Stimulated activated CD8-positive, alpha-beta memory T cell treated with anti-CD3 and anti-CD28 coated beads, Interleukin-15, amount 100 ng/mL, for 48 hours (primary cell): ENCODE measurements at regions not wholly inside any gene's neighbourhood (a gene's known extent, or its start where the extent isn't known, plus 50 kb on each side); places are given as distances from the start of the nearest gene placed in this dataset.
A peak's percentile ranks its signal among the peaks of the same experiment; 100 is the strongest.
"Not testable (repeated sequence)": the region's sequence is repeated elsewhere in the genome, so short reads cannot be mapped to it uniquely, and the experiment has no call there.

ENCODE experiments used
- DNase-seq, 2 donors: peaks; one replicate each; pipeline ENCODE4 v3.0.0-alpha.2; 2020; ENCODE audit warnings: low read depth in 2 of 2

DNA sequence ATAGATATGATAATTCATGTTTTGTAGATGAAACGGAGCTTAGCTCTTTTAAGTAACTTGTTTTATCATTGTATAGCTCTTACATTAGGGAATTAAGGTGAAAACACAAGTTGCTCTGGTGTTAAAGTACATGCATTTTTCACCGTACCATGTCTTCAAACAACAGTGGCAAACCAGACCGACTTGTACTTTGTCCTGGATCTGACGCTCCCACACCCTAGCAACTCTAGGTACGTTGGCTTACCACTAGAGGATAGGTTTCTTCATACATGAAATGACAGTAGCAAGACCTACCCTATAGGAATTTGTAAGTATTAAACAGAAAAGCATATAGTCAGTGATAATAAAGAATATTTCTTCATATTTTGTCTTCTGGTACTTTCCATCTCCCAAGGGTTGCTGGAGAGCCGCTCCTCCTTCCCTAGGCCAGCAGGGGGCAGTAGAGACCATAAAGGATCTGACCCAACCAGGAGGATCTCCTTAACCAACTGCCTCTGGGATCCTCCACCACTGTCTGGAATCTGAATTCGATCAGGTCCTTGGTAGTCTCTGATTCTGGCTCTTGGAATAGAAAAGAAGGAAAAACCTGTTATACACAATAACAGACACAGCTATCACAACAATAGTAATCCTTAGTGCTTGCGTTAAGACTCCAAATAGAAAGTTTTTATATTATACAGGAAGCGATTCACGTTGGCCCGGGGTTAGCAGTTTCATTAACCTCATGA is 136.7 kb downstream of the CAVIN4 start:
- DNase-seq = peak in 1 of 2 donors; percentile 18

DNA sequence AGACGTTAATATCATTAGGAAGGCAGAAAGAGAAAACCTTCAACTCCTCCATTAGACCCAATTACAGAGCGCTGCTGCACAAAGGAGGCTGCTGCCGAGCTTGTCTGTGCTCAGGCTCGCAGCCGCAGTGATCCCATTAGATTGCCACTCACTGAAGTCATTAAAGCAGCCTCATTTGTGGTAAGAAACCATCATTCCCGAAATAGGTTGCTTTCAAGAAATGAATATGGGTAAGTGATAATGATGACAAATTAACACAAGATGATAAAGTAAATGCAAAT is 137.2 kb downstream of the CAVIN4 start:
- no peak for DNase-seq

DNA sequence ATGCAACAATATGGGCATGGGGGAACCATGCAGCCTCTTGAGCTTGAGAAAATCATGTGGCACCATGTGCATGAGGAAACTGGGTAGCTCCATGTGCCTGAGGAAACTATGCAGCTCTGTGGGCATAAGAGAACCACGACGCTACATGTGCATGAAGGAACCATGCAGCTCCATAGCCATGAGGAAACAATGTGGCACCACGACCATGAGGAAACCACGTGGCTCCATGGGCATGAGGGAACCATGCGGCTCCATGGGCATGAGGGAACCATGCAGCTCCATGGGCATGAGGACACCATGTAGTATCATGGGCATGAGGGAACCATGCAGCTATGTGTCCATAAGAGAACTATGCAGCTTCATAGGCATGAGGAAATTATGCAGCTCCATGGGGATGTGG is 140.8 kb downstream of the CAVIN4 start:
- no peak for DNase-seq

DNA sequence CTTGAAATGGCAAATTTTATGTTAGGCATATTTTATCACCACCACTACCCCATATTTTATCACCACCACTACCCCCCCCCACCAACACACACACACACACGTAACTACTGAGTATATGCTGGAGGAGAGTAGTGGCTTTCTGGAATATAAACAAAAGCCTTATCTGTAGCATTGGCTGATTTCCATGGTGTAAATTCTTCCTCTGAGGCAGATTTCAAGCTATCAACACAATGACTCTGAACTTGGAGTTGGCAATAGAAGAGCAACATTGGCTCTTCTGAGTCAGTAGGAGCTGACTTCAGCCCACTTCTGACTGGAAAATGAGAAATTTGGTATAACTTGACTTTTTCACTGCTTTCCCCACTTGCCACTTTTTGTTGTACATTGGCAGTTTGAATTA is 143.0 kb downstream of the CAVIN4 start:
- DNase-seq = no peak

DNA sequence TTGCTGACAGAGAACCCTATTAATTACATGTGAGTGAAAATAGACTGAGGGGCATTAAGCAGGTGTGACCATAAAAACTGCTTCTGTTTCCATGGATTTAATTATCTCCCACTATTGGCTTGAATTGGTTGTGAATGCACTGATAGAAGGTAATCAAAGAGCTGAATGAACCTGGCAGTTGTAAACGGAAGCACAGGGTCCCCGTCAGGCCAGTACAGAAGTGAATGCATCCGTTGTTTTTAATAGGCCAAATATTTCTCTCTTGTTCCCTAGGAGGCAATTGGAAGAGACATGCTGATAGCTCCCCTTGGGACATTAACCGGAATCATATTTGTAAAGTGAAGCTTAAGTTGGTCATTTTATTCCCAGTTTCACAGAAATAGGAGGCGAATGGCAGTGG is 147.0 kb downstream of the CAVIN4 start:
- no peak for DNase-seq

DNA sequence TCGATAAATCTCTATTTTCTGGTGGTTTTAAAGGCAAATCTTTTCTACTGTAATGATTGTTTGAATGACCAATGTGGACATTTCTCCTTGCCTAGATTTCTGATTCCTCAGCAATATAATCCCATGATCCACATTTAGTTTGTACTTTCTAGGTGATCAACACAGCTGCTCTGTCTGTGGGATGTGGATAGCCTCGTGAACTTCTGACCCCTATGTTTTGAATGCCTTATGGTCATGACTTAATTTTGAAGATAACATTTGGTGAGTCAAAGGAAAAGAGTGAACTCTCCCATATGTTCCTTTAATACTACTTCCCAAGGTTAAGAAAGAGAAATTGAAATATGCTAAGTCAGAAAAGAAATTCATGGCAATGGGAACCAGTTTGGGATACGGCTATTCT is 147.5 kb downstream of the CAVIN4 start:
- no peak for DNase-seq

DNA sequence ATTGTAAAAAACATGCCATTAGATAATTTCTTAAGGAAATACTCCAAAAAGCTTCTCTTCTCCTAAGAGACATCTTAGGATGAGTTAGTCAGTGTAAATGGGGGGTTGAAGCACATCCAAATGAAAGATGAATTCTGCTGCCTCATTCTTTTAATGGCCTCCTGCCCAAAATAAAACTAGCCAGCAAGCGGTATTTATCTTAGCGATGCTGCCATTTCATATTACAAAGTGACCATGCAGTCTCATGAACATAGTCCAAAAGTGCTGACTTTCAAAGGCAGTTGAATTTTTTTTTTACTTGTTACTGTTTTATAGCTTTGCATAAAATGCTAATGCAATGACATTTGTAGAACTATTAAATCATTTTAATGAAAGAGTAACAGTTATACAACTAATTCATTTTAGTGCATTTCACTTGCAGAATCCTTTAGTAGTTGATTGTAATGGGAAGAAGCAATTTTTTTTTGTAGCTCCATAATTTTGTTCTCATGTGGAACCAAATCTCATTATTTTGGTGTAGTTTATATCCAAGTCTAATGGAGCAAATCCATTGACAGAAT is 151.5 kb downstream of the CAVIN4 start:
- DNase-seq = no peak

DNA sequence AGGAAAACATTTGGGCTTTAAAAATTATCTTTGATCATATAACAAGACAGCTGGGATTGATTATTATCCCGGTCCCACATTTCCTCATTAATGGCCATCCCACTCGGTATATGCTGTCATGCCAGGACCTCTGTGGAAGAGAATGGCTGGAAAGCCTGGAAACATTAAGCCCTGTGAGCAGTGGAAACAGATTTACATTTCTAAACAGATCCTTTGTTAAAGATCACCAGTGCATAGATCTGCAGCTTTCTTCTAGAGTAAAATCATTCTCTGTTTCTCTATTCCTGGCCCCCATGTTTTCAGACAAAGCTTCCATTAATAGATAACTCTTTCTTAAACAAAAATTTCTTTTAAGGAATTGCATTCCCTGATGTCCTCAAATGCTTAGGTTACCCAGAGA is 152.2 kb downstream of the CAVIN4 start:
- DNase-seq = no peak

DNA sequence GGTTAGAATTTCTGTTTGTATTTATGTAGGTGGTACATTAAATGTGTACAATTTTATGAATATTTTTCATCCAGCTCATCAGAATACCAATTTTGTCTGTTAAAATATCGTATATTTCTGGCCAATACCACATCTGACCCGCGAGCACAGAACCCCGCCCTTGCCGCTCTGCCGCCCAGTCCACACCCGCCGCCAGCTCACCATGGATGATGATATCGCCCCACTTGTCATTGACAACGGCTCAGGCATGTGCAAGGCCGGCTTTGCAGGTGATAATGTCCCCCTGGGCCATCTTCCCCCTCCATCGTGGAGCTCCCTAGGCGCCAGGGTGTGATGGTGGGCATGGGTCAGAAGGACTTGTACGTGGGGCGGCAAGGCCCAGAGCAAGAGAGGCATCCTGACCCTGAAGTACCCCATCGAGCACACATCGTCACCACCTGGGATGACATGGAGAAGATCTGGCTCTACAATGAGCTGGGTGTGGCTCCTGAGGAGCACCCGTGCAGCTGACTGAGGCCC is 153.2 kb downstream of the CAVIN4 start:
- no peak for DNase-seq

DNA sequence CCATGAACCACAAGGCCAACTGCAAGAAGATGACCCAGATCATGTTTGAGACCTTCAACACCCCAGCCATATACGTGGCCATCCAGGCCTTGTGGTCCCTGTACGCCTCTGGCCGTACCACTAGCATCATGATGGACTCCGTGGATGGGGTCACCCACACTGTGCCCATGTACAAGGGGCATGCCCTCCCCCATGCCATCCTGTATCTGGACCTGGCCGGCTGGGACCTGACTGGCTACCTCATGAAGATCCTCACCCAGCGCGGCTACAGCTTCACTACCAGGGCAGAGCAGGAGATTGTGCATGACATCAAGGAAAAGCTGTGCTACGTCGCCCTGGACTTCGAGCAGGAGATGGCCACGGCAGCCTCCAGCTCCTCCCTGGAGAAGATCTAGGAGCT is 153.7 kb downstream of the CAVIN4 start:
- DNase-seq = no peak

DNA sequence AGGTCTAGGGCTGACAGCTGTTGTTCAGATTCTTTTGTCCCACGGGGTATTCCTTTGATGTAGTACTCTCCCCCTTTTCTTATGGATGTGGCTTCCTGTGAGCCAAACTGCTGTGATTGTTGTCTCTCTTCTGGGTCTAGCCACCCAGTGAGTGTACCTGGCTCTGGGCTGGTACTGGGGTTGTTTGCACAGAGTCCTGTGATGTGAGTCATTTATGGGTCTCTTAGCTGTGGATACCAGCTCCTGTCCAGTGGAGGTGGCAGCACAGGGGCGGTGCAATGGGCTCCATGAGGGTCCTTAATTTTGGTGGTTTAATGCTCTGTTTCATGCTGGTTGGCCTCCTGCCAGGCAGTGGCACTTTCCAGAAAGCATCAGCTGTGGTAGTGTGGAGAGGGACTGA is 161.3 kb downstream of the CAVIN4 start:
- DNase-seq = no peak

DNA sequence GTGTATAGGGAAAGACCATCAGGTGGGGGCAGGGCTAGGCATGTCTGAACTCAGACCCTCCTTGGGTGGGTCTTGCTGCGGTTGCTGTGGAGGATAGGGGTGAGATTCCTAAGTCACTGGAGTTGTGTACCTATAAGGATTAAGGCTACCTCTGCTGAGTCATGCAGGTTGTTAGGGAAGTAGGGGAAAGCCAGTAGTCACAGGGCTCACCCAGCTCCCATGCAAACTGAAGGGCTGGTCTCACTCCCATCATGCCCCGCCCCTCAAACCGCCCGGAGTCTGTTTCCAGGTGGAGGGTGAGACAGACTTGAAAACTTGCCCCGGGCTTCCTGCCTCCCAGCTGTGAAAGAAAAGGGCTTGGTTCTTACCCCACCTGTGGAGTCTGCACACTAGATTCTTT is 161.8 kb downstream of the CAVIN4 start:
- no peak for DNase-seq

DNA sequence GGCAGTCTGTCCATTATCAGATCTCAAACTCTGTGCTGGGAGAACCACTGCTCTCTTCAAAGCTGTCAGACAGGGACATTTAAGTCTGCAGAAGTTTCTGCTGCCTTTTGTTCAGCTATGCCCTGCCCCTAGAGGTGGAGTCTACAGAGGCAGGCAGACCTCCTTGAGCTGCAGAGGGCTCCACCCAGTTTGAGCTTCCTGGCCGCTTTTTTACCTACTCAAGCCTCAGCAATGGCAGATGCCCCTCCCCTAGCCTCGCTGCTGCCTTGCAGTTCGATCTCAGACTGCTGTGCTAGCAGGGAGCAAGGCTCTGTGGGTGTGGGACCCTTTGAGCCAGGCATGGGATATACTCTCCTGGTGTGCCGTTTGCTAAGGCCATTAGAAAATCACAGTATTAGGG is 171.1 kb downstream of the CAVIN4 start:
- DNase-seq = not testable (repeated sequence)

DNA sequence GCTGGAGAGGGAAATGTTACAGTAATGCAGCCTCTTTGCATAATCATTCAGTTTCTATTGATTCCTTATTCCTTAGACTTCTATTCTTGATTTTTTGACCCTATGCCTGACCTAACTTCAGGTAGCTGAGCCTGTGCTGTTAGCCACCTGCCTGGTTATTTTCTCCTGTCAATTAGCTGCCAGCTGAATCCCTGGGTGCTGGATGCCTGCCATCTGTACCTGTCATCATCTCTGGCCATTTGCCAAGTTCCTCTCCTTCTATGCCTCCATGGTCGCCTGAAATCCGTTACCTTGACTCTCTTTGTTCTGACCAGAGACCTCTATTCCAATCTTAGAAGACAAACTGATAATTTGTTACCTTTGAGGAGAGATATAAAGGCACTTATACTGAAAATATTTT is 178.3 kb downstream of the CAVIN4 start:
- DNase-seq = no peak

DNA sequence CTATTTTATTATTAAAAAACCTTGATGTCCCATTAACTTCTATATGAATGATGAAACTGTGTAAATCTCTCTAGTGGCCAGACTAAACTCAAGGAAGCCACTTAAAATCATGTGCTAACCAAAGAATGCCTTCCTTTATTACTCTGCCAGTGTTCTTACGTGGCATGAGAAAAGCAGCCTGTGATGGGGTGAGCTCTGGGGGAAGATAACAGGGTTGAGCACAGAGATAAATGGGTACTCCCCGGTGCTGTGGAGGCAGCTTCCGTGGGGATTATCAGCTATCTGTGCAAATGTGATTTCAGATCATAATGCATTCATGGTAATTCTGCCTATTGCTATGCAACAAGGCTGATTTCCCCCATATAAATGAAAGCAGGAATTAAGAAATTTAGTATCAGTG is 181.3 kb downstream of the CAVIN4 start:
- no peak for DNase-seq

DNA sequence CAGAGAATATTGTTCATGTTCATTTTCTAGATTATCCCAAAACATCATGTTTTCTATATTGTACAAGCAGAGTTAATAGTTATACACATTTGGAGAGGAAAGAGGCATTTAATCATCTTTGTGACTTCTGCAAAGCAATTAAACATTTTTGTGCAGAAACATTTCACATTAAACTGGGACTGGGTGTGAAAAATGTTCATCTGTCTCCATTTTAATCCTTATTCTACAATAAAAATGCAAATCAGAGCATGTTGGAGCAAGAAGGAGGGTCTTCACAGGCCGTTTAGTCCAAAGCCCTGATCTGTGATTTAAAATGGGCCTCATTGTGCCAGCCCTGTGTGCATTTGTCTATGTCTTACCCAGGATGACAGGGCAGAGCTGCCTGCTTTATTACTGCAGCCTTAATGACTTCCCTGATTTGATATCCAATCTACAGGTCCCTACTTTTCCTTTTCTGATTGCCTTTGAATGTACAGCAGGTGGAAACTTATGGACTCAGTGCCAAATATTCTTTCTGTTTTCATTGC is 183.5 kb downstream of the CAVIN4 start:
- no peak for DNase-seq

DNA sequence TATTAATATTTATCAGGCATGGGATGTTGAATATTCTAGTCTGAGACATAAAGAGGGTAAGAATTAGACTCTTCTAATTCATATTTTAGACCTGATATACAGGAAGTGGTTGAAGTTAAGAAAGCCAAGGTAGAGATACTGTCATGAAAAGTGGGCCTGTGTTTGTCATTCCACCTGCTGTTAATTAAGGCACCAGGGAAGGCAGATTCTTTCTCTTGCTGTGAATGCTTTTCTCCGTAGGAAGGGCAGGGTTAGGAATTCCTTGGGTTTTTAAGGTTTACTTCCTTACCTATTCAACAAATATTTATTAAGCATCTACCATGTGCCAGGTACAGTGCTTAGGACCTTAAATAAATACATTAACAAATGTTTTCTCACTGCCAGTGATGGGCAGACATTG is 196.4 kb downstream of the CAVIN4 start:
- no peak for DNase-seq

DNA sequence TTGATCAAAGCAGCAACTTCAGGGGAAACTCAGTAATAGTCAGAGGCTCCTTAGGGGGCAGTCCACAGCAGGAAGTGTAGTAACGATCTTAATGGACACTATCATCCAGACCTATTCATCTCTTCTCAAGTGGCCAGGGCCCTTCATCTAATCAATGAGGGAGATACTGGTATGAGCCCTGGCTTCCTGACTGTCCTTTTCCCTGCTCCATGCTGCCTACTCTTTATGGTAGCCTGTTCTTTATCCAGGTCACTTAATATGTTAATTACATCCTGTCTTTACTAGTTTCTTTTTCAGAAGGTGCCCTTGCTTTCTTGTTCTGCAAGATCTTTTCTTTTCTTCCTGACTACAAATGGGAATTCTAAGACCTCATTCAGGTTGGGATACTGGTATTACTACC is 197.1 kb downstream of the CAVIN4 start:
- no peak for DNase-seq

DNA sequence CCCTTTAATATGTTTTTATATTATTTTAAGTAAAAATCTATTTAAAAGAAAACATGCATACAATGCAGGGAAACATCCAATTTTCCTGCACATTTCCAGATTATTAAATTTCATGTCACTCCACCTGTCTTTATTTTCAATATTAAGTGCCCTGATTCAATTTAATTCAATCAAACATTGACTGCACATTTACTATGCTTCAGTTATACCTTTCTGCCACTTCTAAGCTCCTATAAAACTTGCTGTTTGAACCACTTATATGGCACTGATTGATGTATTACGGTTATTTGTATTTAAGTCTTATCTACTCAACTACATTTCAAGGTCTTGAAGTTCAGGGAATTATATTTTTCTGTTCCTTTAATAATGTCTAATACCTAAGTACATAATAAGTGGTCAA is 198.0 kb downstream of the CAVIN4 start:
- no peak for DNase-seq

DNA sequence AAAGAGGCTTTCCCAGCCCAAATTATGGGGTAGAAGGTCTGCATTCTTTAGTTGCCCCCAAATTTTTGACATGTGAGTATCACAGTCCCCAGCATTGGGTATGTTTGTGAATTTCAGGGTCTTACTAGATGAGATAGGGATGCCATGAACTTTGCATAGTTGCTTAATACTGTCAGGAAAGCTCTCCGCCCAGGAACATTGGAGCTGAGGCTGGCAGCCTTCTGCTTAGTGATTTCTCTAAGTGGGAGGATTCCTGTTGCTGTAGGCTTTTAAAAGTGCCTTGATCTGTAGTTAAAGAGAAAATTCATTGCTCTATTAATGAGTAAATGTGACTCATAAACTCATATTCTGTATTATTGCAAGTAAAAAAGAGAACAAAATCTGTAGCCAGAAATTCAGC is 206.9 kb downstream of the CAVIN4 start:
- DNase-seq = no peak

DNA sequence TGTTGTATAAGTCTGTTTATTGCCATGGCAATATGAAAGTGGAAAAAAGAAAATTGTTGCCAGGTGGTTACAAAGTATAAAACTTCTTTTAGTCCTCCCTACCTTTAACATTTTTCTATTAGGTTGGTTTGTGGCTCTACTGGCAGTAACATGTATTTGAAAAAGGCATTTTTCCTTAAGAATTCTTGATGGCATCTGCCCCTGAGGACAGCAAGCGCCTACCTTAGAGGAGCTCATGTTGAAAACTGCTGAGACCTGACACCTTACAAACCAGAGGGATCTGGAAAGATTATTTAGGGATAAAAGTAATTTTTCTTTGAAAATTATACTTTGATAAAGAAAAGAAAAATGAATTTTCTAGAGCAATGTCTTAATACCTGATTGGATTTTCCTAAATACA is 208.1 kb downstream of the CAVIN4 start:
- no peak for DNase-seq

DNA sequence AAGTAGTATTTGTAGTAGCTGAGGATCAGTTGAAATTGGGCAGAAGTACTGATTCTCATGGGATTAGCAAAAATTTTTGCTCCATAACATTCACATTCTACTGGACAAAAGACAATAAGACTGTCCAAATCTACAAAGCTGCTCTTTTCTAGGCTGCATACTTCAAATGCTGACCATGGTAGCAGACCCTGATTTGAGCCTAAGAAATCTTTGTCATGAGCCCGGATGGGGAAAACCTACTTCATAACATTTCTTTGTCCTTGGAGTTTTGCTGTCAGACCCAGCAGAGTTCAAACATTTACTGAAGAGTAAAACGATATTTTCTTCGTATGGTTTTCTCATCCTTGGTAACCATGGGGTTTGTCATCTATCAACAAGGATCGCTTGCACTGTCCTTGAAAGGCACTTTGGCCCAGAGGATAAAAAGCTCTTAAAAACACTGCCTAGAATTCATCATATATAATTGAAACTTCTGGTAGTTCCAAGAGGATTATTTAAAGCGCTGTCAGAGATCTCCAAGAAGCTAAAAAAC is 216.9 kb downstream of the CAVIN4 start:
- DNase-seq = no peak

DNA sequence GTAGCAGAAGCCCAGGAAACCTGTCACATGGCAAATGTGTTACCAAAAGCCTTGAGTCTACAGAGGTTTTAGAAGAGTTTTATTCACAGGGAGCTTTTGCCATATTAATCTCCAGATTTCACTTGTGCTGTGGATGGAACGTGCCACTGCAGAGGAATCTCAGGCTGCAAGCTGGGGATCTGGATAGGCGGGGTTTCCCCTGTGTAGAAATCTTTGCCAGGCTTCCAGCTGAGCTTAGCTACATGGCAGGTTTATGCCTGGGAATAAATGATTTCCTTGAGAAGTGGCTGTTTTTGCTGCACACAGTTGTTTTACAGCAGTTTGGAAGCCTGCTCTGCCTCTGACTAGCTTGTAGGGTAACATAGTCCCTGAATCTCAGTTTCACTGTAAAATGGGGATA is 224.6 kb upstream of the PLPPR1 start:
- DNase-seq = no peak

DNA sequence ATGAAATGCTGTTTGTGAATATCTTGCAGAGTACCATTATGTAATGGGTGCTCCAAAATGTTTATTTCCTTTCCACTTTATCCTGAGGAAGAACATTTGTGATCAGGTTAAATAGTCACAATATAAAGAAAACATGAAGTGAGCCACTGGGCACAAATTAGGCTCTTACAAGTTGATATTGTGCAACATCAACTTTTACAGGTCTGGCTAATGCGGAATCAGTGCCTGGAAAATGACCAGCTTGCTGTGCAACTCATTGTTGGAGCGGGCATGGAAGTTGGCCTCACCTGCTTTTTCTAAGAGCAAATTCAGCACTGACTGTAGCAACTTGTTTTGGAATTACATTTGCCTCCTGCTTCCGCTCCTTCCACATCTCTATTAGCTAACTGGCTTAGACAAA is 216.9 kb upstream of the PLPPR1 start:
- DNase-seq = no peak
